ENCODE measurements at regions not wholly inside any gene's neighbourhood (a gene's known extent, or its start where the extent isn't known, plus 50 kb on each side); places are given as distances from the start of the nearest gene placed in this dataset.

- DNase-seq (no peak), ATAC-seq (no peak)
- 94 to 95% methylated on average over 3 to 4 of the region's 4 CpGs for WGBS, 2 donors
- Histone ChIP-seq H3K27me3 (no peaks in the 10 kb centered on the region), H3K27ac (no peak overlapping the region), H3K9me3 (no peaks in the 10 kb centered on the region), H3K4me1 (peaks cover 8% of the 10 kb centered on the region), H3K4me3 (no peak overlapping the region), H3K36me3 (replicated peaks in 1 of 2; ENCODE audit: insufficient read depth in 1 of 2, low read depth in 2 of 2) (no peaks in the 10 kb centered on the region)
- intact Hi-C loops (cut with DNase I), result no loop called here
- TF ChIP-seq POLR2A (IDR thresholded peaks at IDR 0.05) (no peak), CTCF (IDR thresholded peaks at IDR 0.05) (no peak)
These were observed 98.7 kb downstream of the CD24 start for GRCh38 chr6:106875782-106876321.

GRCh38 chr6:106874481-106874880 lies 100.0 kb downstream of the CD24 start:
- peaks cover 19% of the 10 kb centered on the region for H3K4me1 ChIP-seq
- no peaks in the 10 kb centered on the region for H3K9me3 ChIP-seq
- intact Hi-C loops (cut with DNase I), result no loop called here
- no peak overlapping the region for H3K4me3 ChIP-seq
- no peak for DNase-seq
- no peaks in the 10 kb centered on the region for H3K27me3 ChIP-seq
- no peak for ATAC-seq
- no peaks in the 10 kb centered on the region for H3K36me3 ChIP-seq (replicated peaks in 1 of 2; ENCODE audit: insufficient read depth in 1 of 2, low read depth in 2 of 2)
- TF ChIP-seq CTCF (IDR thresholded peaks at IDR 0.05) (no peak), POLR2A (IDR thresholded peaks at IDR 0.05) (no peak)
- H3K27ac ChIP-seq, result no peak overlapping the region

DNA sequence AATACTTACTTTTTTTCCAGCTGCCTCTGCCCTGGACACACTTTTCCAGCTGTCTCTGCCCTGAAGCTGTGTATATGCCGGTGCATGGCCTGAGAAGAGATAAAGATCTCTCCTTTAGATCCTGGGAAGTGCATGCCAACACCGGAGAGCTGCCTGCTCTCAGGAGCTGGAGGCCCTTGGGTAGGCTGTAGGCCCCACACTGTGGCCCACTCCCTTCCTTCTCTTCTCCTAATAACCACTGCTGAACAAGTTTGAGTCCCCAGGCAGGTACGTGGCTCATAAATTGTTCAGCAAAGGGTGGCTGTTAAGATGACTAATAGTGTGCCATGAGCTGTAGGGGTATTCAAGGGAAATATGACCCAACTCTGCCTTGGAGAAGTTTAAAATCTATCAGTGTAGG lies 102.5 kb downstream of the CD24 start:
- H3K4me1 ChIP-seq, result peaks cover 19% of the 10 kb centered on the region
- TF ChIP-seq POLR2A (IDR thresholded peaks at IDR 0.05) (no peak), CTCF (IDR thresholded peaks at IDR 0.05) (no peak)
- ATAC-seq (no peak), DNase-seq (no peak)
- no peaks in the 10 kb centered on the region for H3K27me3 ChIP-seq
- no peaks in the 10 kb centered on the region for H3K9me3 ChIP-seq
- no peak overlapping the region for H3K4me3 ChIP-seq
- H3K27ac ChIP-seq, result no peak overlapping the region
- no peaks in the 10 kb centered on the region for H3K36me3 ChIP-seq (replicated peaks in 1 of 2; ENCODE audit: insufficient read depth in 1 of 2, low read depth in 2 of 2)
- 79 to 93% methylated on average over 3 of the region's 3 CpGs for WGBS, 2 donors
- intact Hi-C loops (cut with DNase I), result no loop called here

DNA sequence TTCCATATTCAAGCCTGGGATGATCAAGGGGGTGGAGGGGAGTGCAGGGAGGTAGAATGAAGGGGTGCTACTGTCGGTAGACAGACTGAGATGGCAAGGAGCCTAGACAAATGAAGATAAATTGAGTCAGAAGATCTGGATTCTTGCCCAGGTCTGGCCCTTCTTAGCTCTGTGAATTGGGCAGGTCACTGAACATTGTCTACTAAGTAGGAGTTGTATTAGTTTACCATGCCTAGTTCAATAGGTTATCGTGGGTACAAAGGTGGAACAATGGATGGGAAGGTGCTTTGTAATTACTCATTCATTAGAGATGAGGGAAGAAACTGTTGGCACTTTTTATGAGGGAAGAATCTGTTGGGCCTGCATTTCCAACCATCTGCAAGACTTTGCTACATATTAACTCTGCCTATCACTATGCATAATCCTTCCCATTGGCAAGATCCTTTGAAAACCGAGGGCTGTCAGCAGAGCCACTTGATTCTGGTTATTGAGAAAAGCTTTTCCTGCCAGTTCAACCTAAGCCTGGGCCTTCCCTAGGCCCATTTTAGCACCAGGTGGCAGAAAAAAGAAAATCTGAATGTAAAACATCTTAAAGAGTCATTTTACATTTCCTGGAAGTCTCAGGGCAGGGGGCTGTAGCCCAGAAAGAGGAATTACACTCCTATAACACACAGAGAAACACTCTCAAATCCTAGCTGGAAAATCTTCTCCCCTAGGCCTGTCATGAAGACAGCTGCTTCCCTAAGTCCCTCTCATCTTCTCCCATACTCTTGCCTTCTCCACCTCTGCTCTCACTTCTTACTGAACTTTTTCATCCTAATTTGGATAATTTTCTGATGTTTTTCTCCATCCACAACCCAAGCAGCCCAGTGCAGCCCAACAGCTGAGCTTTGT lies 103.5 kb downstream of the CD24 start:
- TF ChIP-seq CTCF (IDR thresholded peaks at IDR 0.05), result no peak
- TF ChIP-seq POLR2A (IDR thresholded peaks at IDR 0.05), result no peak
- H3K4me1 ChIP-seq, result peaks cover 19% of the 10 kb centered on the region
- DNase-seq, result no peak
- no peaks in the 10 kb centered on the region for H3K36me3 ChIP-seq (replicated peaks in 1 of 2; ENCODE audit: insufficient read depth in 1 of 2, low read depth in 2 of 2)
- no peaks in the 10 kb centered on the region for H3K9me3 ChIP-seq
- ATAC-seq, result peak; percentile 56
- intact Hi-C loops (cut with DNase I), result no loop called here
- H3K4me3 ChIP-seq, result no peak overlapping the region
- peak overlapping the region in 2 of 4 donors; percentile 47 to 56 for H3K27ac ChIP-seq
- 18 to 28% methylated on average over 3 of the region's 3 CpGs for WGBS, 2 donors
- no peaks in the 10 kb centered on the region for H3K27me3 ChIP-seq
